Epidermal melanocyte (primary cell): ENCODE measurements at regions not wholly inside any gene's neighbourhood (a gene's known extent, or its start where the extent isn't known, plus 50 kb on each side); places are given as distances from the start of the nearest gene placed in this dataset.
"Not testable (repeated sequence)": the region's sequence is repeated elsewhere in the genome, so short reads cannot be mapped to it uniquely, and the experiment has no call there.

Experiments
- DNase-seq: peaks from one replicate; pipeline ENCODE4 v3.0.0; 2011; ENCODE audit warnings: low spot score; ENCODE audit not compliant: insufficient read length

DNA sequence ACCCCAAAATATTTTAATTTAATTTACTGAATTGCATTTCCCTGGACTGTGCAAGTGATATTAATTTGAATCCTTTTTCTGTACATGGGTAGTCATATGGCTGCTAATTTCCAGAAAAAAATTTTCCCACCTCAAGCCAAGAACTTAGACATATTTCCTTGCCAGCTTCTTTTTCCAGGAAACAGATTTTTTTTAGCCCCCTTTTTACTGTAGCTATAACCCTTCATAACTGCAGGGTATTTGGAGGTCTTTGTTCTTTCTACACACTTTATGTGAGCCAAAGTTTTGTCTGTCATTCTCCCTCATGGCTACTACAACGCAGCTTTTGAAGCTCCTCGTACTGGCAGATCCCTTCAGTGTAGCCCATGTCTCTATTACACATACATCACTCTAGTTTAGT is 261.2 kb upstream of the PIK3R1 start:
- no peak for DNase-seq

DNA sequence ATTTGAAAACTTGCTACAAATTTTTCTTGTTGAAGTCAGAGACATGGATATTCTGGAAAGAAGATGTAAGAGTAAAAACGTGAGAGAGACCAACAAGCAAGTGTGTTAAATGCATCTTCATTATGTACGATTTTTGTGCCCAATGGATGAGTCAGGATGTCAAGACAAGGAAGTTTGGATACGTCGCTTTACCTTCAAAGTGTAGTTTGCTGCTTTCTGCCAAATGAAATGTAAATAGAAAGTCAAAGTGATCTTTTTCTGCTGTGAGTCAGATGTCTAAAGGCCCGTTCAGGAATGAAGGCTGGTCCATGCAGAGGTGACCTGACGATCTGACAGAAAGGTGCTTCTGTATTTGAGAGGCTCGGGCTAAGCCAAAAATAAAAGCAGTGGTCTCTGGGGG is 273.1 kb upstream of the PIK3R1 start:
- DNase-seq: no peak

DNA sequence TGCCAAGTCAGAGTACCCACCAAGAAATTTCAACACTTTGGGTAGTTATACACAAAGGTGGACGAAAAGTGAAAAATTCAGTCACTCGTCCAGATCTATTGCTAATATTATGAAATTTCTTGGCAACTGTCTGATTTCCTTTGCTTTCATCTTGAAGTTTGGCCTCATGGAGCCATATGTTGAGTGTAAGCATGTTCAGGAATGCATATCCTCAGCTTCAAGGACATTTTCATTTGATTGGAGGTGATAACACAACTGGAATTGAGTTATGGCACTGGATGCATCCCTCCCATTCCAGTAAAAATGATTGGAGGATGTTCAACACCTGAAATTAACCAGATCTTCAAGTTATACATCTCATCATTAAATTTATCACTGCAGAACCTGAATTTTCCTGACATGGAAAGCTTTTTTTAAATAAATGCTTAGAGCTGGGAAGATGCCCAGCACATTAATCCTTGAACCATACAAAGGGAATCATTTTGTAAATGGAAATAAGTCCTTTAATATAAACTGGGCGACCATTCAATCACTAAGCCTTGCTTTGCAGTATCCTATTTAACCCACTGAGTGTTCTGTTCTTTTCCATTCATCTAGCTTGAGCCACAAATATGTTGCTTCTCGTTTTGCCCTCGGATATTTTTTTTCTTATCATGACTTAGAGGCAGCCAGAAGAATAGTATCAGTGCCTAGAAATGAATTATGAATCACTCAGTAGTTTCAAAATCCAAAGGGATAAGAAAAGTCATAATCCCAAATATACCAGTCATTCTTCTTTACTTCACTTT is 273.7 kb upstream of the PIK3R1 start:
- DNase-seq: no peak

DNA sequence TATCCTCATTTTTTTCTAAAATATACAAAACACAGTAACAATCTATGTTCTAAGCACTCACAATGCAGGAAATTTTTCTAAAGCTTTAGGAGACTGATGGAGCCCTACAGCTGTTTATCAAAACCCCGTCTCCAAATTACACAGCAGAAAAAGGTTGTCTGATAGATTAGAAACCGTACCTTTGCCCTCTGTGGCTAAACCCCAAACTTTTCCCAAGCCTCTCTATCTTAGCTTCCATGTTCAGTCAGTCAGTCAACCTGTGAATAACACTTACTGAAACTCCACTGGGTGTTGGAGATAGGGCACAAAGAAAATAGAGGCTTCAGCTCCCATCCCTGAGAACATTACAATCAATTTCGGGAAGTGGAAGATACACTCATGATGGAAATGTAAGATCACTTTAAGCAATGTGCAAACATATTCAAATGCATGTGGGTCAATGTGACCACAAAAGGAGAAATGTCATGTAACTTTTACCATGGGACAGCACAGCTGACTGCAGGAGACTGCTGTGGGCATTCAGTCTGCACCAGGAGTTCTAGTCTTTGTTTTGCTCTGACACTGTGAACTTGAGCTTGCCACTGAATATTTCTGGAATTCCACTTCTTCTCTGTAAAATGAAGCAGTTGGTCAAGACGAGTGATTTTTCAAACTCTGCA is 279.5 kb upstream of the PIK3R1 start:
- DNase-seq: no peak

DNA sequence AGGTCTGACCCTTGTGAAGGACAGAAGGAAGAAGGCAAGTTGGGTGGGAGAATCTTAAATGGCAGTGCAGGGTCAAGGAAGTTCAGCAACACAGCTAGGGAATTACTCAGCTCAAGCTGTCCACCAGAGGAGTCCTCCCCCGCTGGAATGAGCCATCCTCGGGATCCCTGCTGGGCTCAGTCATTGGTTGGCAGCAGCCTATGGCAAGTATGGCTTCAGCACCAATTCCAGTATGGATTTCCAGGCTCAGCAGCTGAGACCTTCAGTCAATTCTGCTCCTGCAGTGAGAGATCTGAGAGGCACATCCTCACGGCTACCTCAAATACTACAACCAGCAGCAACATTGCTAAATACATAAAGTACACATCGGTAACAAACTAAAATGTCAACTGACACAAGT is 280.6 kb upstream of the PIK3R1 start:
- no peak for DNase-seq

DNA sequence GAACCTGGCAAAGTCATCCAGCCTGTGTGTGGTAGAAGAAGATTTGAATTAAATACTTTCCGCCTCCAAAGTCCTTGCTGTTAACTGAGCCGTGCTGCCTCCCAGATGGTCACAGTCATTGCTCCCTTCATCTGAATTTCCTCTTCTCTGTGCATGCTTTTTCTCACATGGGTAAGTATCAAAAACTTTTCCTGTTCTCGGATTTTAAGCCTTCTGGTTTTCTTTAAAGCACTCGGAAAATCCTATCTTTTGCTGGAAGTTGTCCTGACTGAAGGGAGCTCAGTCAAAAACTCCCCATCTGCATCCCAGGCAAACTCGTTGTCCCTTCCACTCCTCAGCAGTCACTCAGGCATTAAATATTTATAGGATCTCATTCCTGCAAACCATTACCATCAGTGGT is 290.0 kb upstream of the PIK3R1 start:
- DNase-seq: no peak

DNA sequence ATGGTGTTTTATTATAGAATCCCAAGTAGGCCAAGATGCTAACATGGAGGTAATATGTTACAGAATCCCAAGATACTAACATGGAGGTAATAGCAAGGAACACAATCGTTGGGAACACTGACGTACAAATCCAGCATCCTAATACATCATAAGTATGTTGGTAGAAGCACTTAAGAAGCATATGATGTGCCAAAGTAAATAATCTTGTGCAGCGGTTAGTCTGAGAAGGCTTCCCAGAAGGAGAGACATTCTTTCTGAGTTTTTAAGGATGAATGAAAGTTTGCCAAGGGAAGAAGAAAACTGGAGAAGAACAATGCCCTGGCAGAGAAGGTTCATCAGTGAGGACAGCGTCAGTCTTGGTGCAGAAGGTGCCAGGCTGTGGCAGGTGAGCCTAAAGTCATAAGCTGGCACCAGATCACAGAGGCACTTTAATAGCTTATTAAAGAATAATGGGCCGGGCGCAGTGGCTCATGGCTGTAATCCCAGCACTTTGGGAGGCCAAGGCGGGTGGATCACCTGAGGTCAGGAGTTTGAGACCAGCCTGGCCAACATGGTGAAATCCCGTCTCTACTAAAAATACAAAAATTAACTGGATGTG is 294.5 kb upstream of the PIK3R1 start:
- no peak for DNase-seq

DNA sequence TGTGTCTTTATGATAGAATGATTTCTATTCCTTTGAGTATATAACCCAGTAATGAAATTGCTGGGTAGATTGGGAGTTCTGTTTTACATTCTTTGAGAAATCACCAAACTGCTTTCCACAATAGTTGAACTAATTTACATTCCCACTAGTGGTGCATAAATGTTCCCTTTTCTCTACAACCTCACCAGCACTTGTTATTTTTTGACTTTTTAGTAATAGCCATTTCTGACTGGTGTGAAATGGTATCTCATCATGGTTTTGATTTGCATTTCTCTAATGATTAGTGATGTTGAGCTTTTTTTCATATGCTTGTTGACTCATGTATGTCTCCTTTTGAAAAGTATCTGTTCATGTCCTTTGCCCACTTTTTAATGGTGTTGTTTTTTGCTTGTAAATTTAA is 296.0 kb upstream of the PIK3R1 start:
- DNase-seq: not testable (repeated sequence)

DNA sequence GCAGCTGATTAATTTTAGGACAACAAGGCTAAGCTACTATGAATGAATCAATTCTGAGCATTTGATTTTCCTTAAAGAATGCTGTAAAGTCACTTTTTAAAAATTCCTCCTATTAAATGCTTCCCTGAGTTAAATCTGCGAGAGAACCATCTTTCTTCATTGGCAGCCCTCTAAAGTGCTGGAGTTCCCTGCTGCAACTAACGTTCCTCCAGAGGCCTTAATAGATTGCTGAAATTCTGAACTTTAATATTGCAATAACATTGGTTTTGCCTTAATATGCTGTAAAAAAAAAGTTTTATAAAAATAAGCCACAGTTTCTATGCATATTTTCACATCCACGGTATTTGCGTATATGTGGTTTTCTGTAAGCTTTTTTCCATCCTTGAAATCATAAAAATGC is 298.0 kb upstream of the PIK3R1 start:
- no peak for DNase-seq

DNA sequence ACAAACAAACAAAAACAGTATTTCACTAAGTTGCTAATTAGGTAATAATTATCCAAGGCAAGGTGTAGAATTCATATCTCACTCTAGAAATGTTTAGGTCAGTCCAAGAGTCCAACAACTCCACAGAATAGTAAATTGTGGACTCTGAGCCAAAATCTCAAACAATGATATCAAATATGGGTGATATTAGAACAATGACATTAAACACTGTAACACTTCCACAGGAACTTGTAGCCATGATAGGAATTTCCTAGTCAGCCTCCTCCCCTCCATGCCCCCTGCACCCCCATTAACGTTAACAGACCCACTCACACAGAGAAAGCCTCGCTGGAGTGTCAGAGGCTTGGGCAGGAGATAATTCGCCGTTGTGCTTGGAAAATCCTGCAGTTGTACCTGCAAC is 305.0 kb upstream of the PIK3R1 start:
- no peak for DNase-seq

DNA sequence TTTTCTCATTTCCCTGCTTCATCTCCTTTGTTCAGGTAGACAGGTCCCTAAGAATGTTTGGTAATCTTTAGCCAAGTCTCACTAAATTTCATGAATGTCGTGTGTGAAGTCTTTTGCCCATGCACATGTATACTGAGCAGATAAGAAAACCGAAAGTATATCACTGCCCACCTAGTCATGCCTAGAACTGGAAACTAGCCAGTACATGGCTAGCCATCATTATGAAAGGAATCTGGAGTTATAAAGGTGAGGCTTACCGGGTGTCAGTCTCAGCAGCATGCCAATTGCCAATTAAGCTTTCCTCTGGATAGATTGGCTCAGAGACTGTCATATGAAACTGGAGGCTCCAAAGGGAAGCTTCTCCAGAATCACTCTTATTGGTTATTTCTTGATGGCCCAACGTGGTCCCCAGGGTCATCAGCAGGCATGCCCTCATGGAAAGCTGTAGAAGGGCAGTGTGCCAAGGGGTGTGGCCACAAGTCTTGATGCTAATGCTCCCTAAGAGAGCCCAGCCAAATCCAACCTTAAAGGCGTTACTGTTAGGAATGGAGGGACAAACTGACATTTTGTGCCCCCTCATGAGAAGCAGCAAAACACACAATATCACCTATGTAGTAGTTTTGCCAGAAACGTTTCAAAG is 307.3 kb upstream of the PIK3R1 start:
- no peak for DNase-seq

DNA sequence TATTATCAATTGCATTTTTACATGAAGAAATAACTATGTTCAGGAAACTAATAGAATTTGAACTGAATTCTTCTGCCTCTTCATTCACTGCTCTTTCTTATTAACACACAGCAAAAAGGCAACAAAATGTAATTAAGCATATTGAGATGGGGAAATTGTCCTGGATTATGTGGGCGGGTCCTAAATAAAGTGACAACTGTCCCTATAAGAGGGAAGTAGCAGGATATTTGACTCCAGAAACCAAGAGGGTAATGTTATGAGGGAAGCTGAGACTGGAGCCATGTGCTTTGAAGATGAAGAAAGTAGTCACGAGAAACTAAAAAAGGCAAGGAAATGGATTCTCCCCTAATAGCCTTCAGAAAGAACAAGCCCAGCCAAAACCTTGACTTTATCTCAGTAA is 311.2 kb upstream of the PIK3R1 start:
- DNase-seq: no peak

DNA sequence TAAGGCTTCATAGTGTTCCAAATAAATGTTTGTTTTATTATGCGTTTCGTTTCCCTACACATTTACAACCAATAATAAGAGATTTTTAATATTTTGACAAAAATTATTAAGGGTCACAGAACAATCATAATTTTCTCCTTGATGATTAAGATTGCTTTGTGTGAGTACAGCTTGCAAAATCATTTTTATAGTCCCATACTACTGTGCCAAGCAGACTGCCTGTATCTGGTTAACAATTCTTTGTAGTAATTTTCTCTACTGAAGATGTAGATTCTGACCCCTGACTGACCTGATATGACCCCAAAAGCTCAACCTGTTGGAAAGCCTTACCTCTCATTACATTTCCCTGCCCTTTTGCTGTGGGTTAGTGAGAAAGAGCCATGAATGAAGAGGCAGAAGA is 311.9 kb upstream of the PIK3R1 start:
- no peak for DNase-seq

DNA sequence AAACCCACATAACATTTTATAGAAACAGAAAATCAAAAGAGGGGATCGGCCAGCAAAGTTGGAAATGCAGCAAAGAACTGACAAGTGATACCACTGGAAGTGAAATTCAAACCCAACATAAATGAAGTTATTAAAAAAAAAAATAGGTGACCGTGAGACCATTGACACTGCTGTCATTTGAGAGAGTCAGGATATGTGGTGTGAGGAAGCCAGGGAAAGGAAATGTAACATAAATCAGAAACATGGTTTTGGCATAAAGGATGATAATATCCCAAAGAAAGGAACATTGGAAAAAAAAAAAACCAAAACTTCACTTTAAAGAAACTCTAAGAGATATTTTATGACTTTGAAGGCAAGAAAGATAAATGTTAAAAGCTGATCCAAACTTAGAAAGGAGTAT is 312.4 kb upstream of the PIK3R1 start:
- no peak for DNase-seq

DNA sequence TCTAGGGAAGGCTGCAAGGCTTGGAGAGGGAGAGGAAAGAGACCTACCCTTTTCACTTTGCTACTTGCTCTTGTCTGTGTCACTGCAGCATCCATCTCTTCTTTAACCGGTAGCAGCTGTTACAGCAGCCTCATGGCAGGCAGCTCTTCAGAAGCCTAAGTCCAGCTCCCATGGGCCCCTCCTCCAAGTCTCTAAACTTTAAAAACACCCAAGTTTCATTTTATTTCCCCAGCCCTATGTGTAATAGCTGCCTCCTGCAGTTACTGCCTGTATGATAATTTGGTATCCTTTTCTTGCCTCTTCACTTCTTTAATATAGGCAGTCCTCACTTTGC is 313.1 kb upstream of the PIK3R1 start:
- no peak for DNase-seq

DNA sequence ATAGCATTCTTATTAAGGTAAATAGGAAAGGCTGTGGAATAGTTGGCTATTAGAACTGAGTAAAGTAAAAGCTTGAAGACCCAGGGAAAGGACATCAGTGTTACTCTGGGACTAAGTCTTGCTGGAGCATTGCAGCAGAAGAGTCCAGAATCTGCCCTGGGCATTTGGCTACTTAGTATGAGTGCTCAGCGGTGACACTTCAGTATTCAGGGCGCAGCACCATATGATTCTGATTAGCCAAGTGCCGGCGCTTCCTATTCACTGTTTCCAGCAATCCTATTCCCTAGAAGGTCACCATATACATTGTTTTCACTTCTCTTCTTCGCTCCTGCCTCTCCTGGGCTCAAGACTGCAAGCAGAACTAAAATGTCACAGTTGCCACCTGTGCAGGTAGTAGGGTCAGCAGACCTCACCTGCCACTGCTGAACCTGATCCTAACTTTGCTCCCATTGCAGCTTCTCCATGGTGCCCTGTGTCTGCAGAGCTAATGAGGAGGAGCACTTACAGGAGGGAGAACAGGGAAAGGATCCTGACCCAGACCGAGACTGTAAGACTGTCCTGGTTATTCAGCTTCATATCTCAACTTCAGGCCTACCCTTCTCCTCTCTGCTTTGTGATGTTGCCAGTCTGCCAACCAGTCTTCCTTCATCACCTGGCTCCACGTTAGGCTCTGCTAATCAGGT is 313.6 kb upstream of the PIK3R1 start:
- DNase-seq: no peak

DNA sequence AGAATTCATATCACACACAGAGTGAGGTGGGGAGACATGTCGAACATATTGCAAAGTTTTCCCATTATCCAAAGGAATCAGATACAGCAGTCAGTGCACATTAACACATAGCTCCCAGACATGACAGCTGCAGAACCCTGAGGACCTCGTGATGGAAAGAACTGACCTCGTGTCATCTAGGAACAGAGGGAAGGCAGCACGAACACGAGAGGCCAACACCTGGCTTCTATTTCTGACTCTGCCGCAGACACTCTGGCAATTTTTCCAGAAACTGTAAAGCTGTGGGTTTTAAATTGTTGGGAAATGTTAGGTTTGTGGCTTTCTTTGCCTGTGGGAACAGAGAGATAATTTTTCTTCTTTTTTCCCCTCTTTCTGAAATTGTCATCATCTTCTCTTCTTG is 315.0 kb upstream of the PIK3R1 start:
- no peak for DNase-seq

DNA sequence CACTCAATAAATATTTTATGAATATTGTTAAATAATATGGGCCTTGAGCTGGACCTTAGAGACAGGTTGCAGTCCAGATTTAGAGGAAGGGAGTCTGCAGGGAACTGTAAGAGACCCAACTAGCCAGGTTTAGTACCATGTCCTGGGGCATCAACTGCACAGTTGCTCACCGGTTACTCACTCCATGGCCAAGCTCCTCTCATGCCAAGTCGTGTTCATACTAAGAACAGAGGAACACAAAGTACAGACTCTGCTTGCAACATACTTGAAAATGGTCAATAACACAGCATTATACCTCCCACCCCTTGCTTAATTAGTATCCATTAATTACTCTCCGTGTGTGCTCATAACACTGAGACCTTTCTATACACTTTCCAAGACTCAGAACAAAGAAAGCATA is 317.6 kb upstream of the PIK3R1 start:
- no peak for DNase-seq

DNA sequence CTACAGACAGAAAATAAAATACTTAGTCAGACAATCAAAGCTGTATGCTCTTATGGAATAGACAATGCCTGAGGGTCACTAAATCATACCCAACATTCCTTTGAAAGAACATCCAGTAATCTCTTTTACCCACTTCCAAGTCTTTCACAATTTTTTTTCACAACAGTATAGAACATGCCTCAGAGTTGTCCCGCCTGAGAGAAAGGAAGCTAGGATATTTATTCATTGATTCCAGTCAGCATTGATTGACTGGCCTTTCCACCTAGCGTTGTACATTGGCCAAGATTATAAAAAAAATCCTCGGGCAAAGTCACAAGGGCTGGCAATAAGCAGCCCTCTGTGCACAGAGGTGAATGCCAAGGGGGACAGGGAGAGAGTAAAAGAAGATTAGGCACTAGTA is 318.1 kb upstream of the PIK3R1 start:
- DNase-seq: peak; percentile 58

DNA sequence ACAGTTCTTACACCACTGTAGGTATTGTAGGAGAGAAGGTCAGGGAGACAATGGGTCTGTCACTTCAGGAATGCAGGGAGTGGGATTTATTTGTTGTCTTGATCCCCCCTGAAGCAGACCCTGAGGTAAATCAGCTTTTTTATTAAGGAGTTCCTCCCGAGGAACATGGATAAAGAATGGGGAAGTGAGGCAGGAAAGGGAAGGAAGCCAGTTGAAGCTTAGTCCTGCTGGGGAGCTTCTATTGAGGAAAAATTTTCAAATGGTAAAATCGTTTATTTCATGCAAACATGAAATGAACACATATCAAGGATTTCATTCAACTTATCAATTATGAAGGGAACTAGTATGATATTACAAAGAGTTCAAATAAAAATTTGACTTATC is 318.6 kb upstream of the PIK3R1 start:
- no peak for DNase-seq

DNA sequence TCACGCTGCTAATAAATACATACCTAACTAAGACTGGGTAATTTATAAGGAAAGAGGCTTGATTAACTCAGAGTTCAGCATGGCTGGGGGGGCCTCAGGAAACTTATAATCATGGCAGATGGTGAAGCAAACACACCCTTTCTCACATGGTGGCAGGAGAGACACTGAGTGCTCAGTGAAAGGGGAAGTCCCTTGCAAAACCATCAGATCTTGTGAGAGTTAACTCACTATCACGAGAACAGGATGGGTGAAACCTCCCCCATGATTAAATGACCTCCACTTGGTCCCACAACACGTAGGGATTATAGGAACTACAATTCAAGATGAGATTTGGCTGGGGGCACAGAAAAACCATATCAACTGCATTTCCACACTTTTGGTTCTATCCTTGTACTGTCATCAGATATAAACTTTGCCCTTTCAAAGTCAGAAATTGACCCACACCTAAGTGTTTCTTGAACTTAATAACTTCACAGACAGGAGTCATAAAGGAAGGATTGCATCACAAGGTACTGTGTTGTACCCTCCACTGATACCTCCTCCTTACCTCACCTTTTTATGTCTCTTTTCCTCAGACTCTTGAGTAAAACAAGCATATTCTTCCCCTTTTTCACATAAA is 319.1 kb upstream of the PIK3R1 start:
- DNase-seq: no peak

DNA sequence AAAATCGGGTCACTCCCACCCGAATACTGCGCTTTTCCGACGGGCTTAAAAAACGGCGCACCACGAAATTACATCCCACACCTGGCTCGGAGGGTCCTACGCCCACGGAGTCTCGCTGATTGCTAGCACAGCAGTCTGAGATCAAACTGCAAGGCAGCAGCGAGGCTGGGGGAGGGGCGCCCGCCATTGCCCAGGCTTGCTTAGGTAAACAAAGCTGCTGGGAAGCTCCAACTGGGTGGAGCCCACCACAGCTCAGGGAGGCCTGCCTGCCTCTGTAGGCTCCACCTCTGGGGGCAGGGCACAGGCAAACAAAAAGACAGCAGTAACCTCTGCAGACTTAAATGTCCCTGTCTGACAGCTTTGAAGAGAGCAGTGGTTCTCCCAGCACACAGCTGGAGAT is 325.7 kb upstream of the PIK3R1 start:
- DNase-seq: not testable (repeated sequence)
